ENCODE measurements at regions not wholly inside any gene's neighbourhood (a gene's known extent, or its start where the extent isn't known, plus 50 kb on each side); places are given as distances from the start of the nearest gene placed in this dataset.

GRCh38 chr4:83932750-83933391 is 397.0 kb downstream of the GPAT3 start:
- Mint-ChIP-seq H3K36me3 (ENCODE audit: low read depth) (no peaks in the 10 kb centered on the region; the same call in 1 of the 3 replicates), H3K9me3 (peaks cover 2% of the 10 kb centered on the region; the same call in 1 of the 3 replicates), H3K4me1 (no peaks in the 10 kb centered on the region), H3K27me3 (ENCODE audit: insufficient read depth, low read depth, poor library complexity) (no peaks in the 10 kb centered on the region), H3K4me3 (no peak overlapping the region), H3K27ac (no peak overlapping the region)
- H3K9me2 ChIP-seq (ENCODE audit: insufficient read depth), result no peaks in the 10 kb centered on the region
- no peak for DNase-seq (ENCODE audit: low spot score)
- H3K36me3 ChIP-seq (ENCODE audit: insufficient read depth), result no peaks in the 10 kb centered on the region
- no peaks in the 10 kb centered on the region for H3K79me2 ChIP-seq (replicated peaks; ENCODE audit: insufficient read depth)
- no peaks in the 10 kb centered on the region for H4K20me1 ChIP-seq (replicated peaks; ENCODE audit: insufficient read depth)
- H3K4me1 ChIP-seq (ENCODE audit: insufficient read depth), result no peaks in the 10 kb centered on the region
- no peaks in the 10 kb centered on the region for H3K27me3 ChIP-seq (ENCODE audit: insufficient read depth)
- H3K4me3 ChIP-seq, result no peak overlapping the region
- no peak for ATAC-seq
- TF ChIP-seq CREB1 (CRISPR knock-in tag; IDR thresholded peaks at IDR 0.05; ENCODE audit: low read depth) (no peak), POLR2AphosphoS5 (IDR thresholded peaks at IDR 0.05; ENCODE audit: low read depth) (no peak), EZH2 (IDR thresholded peaks at IDR 0.05; ENCODE audit: low read depth, unreplicated experiment) (no peak), ZNF462 (CRISPR knock-in tag; IDR thresholded peaks at IDR 0.05) (no peak), EZH2phosphoT487 (IDR thresholded peaks at IDR 0.05; ENCODE audit: unreplicated experiment) (no peak), REST (IDR thresholded peaks at IDR 0.05; ENCODE audit: unreplicated experiment) (no peak), ZNF331 (CRISPR knock-in tag; IDR thresholded peaks at IDR 0.05; ENCODE audit: low read depth) (no peak)
- no peak overlapping the region for H3K27ac ChIP-seq (ENCODE audit: low read depth)
- H3K4me2 ChIP-seq, result no peak overlapping the region
- H3F3A ChIP-seq (replicated peaks; ENCODE audit: low read depth), result no peaks in the 10 kb centered on the region
- peak overlapping the region; percentile 39; the same call in 1 of the 2 replicates for H2AFZ ChIP-seq

Measured in GM23338 (cell line).